H9 (cell line): ENCODE measurements at regions not wholly inside any gene's neighbourhood (a gene's known extent, or its start where the extent isn't known, plus 50 kb on each side); places are given as distances from the start of the nearest gene placed in this dataset.

Source experiments
- DNase-seq: peaks from one replicate; pipeline ENCODE4 v3.0.0-alpha.2; 2017
- H2AFZ ChIP-seq: one replicate; pipeline ENCODE4 v1.6.1; 2013; ENCODE audit warnings: mild to moderate bottlenecking, low read length, control low read depth, moderate library complexity
- H2AK5ac ChIP-seq: 2 replicates; pipeline ENCODE4 v1.6.1; 2013; ENCODE audit warnings: low read length, control low read depth, mixed read lengths; ENCODE audit not compliant: insufficient read length
- H2BK120ac ChIP-seq: one replicate; pipeline ENCODE4 v1.6.1; 2013; ENCODE audit warnings: low read depth, mild to moderate bottlenecking, low read length, control low read depth, inconsistent platforms; ENCODE audit not compliant: poor library complexity, severe bottlenecking
- H2BK12ac ChIP-seq: 2 replicates; pipeline ENCODE4 v1.6.1; 2013; ENCODE audit warnings: low read length, control low read depth, mixed read lengths, low read depth; ENCODE audit not compliant: insufficient read length
- H2BK15ac ChIP-seq: 2 replicates; pipeline ENCODE4 v1.6.1; 2013; ENCODE audit warnings: low read depth, low read length, control low read depth
- H2BK20ac ChIP-seq: one replicate; pipeline ENCODE4 v1.6.1; 2013; ENCODE audit warnings: low read depth, mild to moderate bottlenecking, low read length, control low read depth, inconsistent platforms; ENCODE audit not compliant: poor library complexity, severe bottlenecking
- H2BK5ac ChIP-seq: 2 replicates; pipeline ENCODE4 v1.6.1; 2013; ENCODE audit warnings: low read length, control low read depth, mixed read lengths; ENCODE audit not compliant: insufficient read length
- H3K14ac ChIP-seq: 2 replicates; pipeline ENCODE4 v1.6.1; 2013; ENCODE audit warnings: low read length, control low read depth; ENCODE audit not compliant: insufficient read depth
- H3K18ac ChIP-seq: 2 replicates; pipeline ENCODE4 v1.6.1; 2013; ENCODE audit warnings: low read depth, mild to moderate bottlenecking, mixed read lengths, low read length, control low read depth; ENCODE audit not compliant: insufficient read length
- H3K23ac ChIP-seq: 2 replicates; pipeline ENCODE4 v1.6.1; 2013; ENCODE audit warnings: low read length, control low read depth, mixed read lengths, low read depth; ENCODE audit not compliant: insufficient read length
- H3K23me2 ChIP-seq: 2 replicates; pipeline ENCODE4 v1.6.1; 2013; ENCODE audit warnings: low read depth, mild to moderate bottlenecking, mixed read lengths, low read length, control low read depth; ENCODE audit not compliant: insufficient read length, poor library complexity, severe bottlenecking
- H3K27ac ChIP-seq: 2 replicates; pipeline ENCODE4 v1.5.1; 2013; ENCODE audit warnings: low read length, control low read depth, mixed read lengths, low read depth; ENCODE audit not compliant: insufficient read length
- H3K27me3 ChIP-seq: 2 replicates; pipeline ENCODE4 v1.6.1; 2013; ENCODE audit warnings: low read length, control low read depth, inconsistent platforms; ENCODE audit not compliant: insufficient read depth
- H3K4ac ChIP-seq: 2 replicates; pipeline ENCODE4 v1.6.1; 2013; ENCODE audit warnings: low read depth, mild to moderate bottlenecking, control low read depth, inconsistent platforms, low read length, moderate library complexity
- H3K4me1 ChIP-seq: 2 replicates; pipeline ENCODE4 v1.6.1; 2013; ENCODE audit warnings: low read length, control low read depth, inconsistent platforms; ENCODE audit not compliant: insufficient read depth
- H3K4me2 ChIP-seq: 2 replicates; pipeline ENCODE4 v1.6.1; 2013; ENCODE audit warnings: low read length, control low read depth, mixed read lengths; ENCODE audit not compliant: insufficient read length, insufficient read depth
- H3K56ac ChIP-seq: 2 replicates; pipeline ENCODE4 v1.6.1; 2013; ENCODE audit warnings: low read depth, mild to moderate bottlenecking, mixed read lengths, low read length, control low read depth; ENCODE audit not compliant: insufficient read length
- H3K79me1 ChIP-seq: 2 replicates; pipeline ENCODE4 v1.6.1; 2013; ENCODE audit warnings: low read depth, mild to moderate bottlenecking, moderate library complexity, low read length, control low read depth, inconsistent platforms; ENCODE audit not compliant: insufficient read depth, poor library complexity, severe bottlenecking
- H3K79me2 ChIP-seq: 2 replicates; pipeline ENCODE4 v1.6.1; 2013; ENCODE audit warnings: low read length, control low read depth, inconsistent platforms; ENCODE audit not compliant: insufficient read depth
- H3K9ac ChIP-seq: 2 replicates; pipeline ENCODE4 v1.6.1; 2013; ENCODE audit warnings: low read length, control low read depth, mixed read lengths; ENCODE audit not compliant: insufficient read length; ENCODE audit errors: extremely low read depth
- H3K9me3 ChIP-seq: one replicate; pipeline ENCODE4 v1.6.1; 2013; ENCODE audit warnings: low read depth, low read length, inconsistent platforms; ENCODE audit not compliant: control insufficient read depth
- H3T11ph ChIP-seq: one replicate; pipeline ENCODE4 v1.6.1; 2013; ENCODE audit warnings: mild to moderate bottlenecking, low read length, control low read depth, inconsistent platforms
- H4K20me1 ChIP-seq: one replicate; pipeline ENCODE4 v1.6.1; 2013; ENCODE audit not compliant: control insufficient read depth, insufficient read length, insufficient read depth
- H4K5ac ChIP-seq: 2 replicates; pipeline ENCODE4 v1.6.1; 2013; ENCODE audit warnings: low read depth, mild to moderate bottlenecking, mixed read lengths, low read length, control low read depth; ENCODE audit not compliant: insufficient read length
- H4K8ac ChIP-seq: replicated peaks from 2 replicates; pipeline ENCODE4 v1.6.1; 2013; ENCODE audit warnings: low read length, control low read depth, mixed read lengths, low read depth; ENCODE audit not compliant: insufficient read length
- H4K91ac ChIP-seq: 2 replicates; pipeline ENCODE4 v1.6.1; 2013; ENCODE audit warnings: low read depth, mild to moderate bottlenecking, moderate library complexity, mixed read lengths, low read length, control low read depth; ENCODE audit not compliant: insufficient read length
- H3K27ac Mint-ChIP-seq, 3 experiments: 2 replicates in 2 of 3; 3 replicates in 1 of 3; pipeline ENCODE4 v1.8.0; 2020 to 2021; ENCODE audit warnings: mixed read lengths in 3 of 3, mild to moderate bottlenecking in 1 of 3, moderate library complexity in 1 of 3
- H3K27me3 Mint-ChIP-seq: 2 replicates; pipeline ENCODE4 v1.8.0; 2021; ENCODE audit warnings: low read depth, mild to moderate bottlenecking, moderate library complexity, mixed read lengths
- H3K36me3 Mint-ChIP-seq, 3 experiments: 2 replicates in 2 of 3; 3 replicates in 1 of 3; pipeline ENCODE4 v1.8.0; 2020 to 2021; ENCODE audit warnings: low read depth in 3 of 3, mixed read lengths in 3 of 3; ENCODE audit not compliant: insufficient read depth in 1 of 3
- H3K4me1 Mint-ChIP-seq, 2 experiments: 2 replicates each; pipeline ENCODE4 v1.8.0; 2020; ENCODE audit warnings: mixed read lengths in 2 of 2
- H3K4me3 Mint-ChIP-seq, 2 experiments: 2 replicates in 1 of 2; 3 replicates in 1 of 2; pipeline ENCODE4 v1.8.0; 2020 to 2021; ENCODE audit warnings: mild to moderate bottlenecking in 2 of 2, mixed read lengths in 2 of 2, moderate library complexity in 1 of 2
- H3K9me3 Mint-ChIP-seq, 2 experiments: 2 replicates in 1 of 2; 3 replicates in 1 of 2; pipeline ENCODE4 v1.8.0; 2020; ENCODE audit warnings: mild to moderate bottlenecking in 2 of 2, mixed read lengths in 2 of 2, moderate library complexity in 1 of 2
- CTCF ChIP-seq: fragments of 200-600 bp; sonication (generic); conservative IDR thresholded peaks from 3 replicates; pipeline ENCODE4 v1.8.0; 2021; ENCODE audit warnings: antibody characterized with exemption, mild to moderate bottlenecking
- WGBS: extraction: QIAGEN DNeasy Blood & Tissue Kit; methylation state at CpG from one replicate; pipeline ENCODE4 v1.1.7; 2013; ENCODE audit warnings: missing lambda C conversion rate, low lambda C conversion rate, mixed read lengths; ENCODE audit not compliant: insufficient read length; ENCODE audit errors: extremely low coverage; 5-methylcytosine and 5-hydroxymethylcytosine counted together

GRCh38 chr15:98548139-98548971 lies 100.0 kb upstream of the IGF1R start:
- Histone ChIP-seq H4K8ac (no peak overlapping the region), H2BK120ac (no peak overlapping the region), H2BK20ac (no peak overlapping the region), H3K9ac (peak overlapping the region; percentile 15), H3K9me3 (no peaks in the 10 kb centered on the region), H4K5ac (no peak overlapping the region), H3K14ac (peak overlapping the region; percentile 70; the same call in 1 of the 2 replicates), H3K56ac (no peak overlapping the region), H3K4me2 (peak overlapping the region; percentile 93), H4K91ac (no peak overlapping the region), H4K20me1 (no peaks in the 10 kb centered on the region), H2BK15ac (no peak overlapping the region), H3K4me1 (peaks cover 9% of the 10 kb centered on the region; the same call in 1 of the 2 replicates), H2AFZ (peak overlapping the region; percentile 74), H2BK12ac (no peak overlapping the region), H3K27me3 (no peaks in the 10 kb centered on the region; the same call in 1 of the 2 replicates), H2BK5ac (no peak overlapping the region), H3K23ac (no peak overlapping the region), H3K79me1 (no peaks in the 10 kb centered on the region), H3K4ac (no peak overlapping the region), H3K18ac (no peak overlapping the region), H3K27ac (no peak overlapping the region), H3T11ph (no peak overlapping the region), H3K23me2 (peaks cover 12% of the 10 kb centered on the region), H2AK5ac (no peak overlapping the region), H3K79me2 (no peaks in the 10 kb centered on the region)
- H3K9me3 Mint-ChIP-seq, result peaks cover 4 to 5% of the 10 kb centered on the region in 2 experiments; a peak in 3 of 5 replicates
- H3K4me1 Mint-ChIP-seq, result peaks cover 26 to 41% of the 10 kb centered on the region in 2 experiments
- H3K27ac Mint-ChIP-seq, result peak overlapping the region in 1 of 3 experiments; percentile 25; a peak in 2 of 7 replicates
- H3K27me3 Mint-ChIP-seq, result peaks cover 40% of the 10 kb centered on the region
- peak; percentile 54; the same call in 2 of the 3 replicates for TF ChIP-seq CTCF
- DNase-seq, result peak; percentile 83
- WGBS, result no CpG with 5 or more reads among the region's 65 CpGs
- peaks cover 0 to 6% (median 0%) of the 10 kb centered on the region in 3 experiments; a peak in 4 of 7 replicates for H3K36me3 Mint-ChIP-seq
- H3K4me3 Mint-ChIP-seq, result peak overlapping the region; percentile 73 to 91
